GM18519 (cell line): ENCODE measurements at regions not wholly inside any gene's neighbourhood (a gene's known extent, or its start where the extent isn't known, plus 50 kb on each side); places are given as distances from the start of the nearest gene placed in this dataset.

Experiments
- ATAC-seq: cut with Tn5 transposase; IDR thresholded peaks from one replicate; pipeline ENCODE4 v1.9.1; 2021; ENCODE audit warnings: mild to moderate bottlenecking, moderate library complexity; ENCODE audit not compliant: unreplicated experiment, low FRiP score

GRCh38 chr9:107638521-107639310 lies 149.1 kb upstream of the KLF4 start:
- no peak for ATAC-seq

- ATAC-seq, result no peak
These were observed 148.2 kb upstream of the KLF4 start for GRCh38 chr9:107637421-107638420.

- no peak for ATAC-seq
These were observed 147.2 kb upstream of the KLF4 start for GRCh38 chr9:107636571-107637381.

- ATAC-seq, result no peak
These were observed 146.2 kb upstream of the KLF4 start for GRCh38 chr9:107635803-107636174.

GRCh38 chr9:107635101-107635802 lies 145.7 kb upstream of the KLF4 start:
- ATAC-seq, result no peak

GRCh38 chr9:107633406-107633805 lies 143.8 kb upstream of the KLF4 start:
- no peak for ATAC-seq

GRCh38 chr9:107632661-107633060 lies 143.1 kb upstream of the KLF4 start:
- ATAC-seq, result no peak

- no peak for ATAC-seq
These were observed 142.6 kb upstream of the KLF4 start for GRCh38 chr9:107632216-107632615.

- no peak for ATAC-seq
These were observed 142.2 kb upstream of the KLF4 start for GRCh38 chr9:107631788-107632187.

GRCh38 chr9:107630156-107630555 lies 140.6 kb upstream of the KLF4 start:
- ATAC-seq, result no peak

- no peak for ATAC-seq
These were observed 138.9 kb upstream of the KLF4 start for GRCh38 chr9:107628444-107628843.

- no peak for ATAC-seq
These were observed 138.2 kb upstream of the KLF4 start for GRCh38 chr9:107627781-107628180.

- no peak for ATAC-seq
These were observed 136.5 kb upstream of the KLF4 start for GRCh38 chr9:107626118-107626517.

- ATAC-seq, result no peak
These were observed 135.9 kb upstream of the KLF4 start for GRCh38 chr9:107625383-107625984.

GRCh38 chr9:107624234-107624948 lies 134.8 kb upstream of the KLF4 start:
- no peak for ATAC-seq

- no peak for ATAC-seq
These were observed 131.9 kb upstream of the KLF4 start for GRCh38 chr9:107621436-107621835.

GRCh38 chr9:107620801-107621200 lies 131.2 kb upstream of the KLF4 start:
- no peak for ATAC-seq

GRCh38 chr9:107620236-107620635 lies 130.7 kb upstream of the KLF4 start:
- no peak for ATAC-seq

GRCh38 chr9:107615321-107615720 lies 125.8 kb upstream of the KLF4 start:
- ATAC-seq, result no peak
